Ureter (tissue), 1 donor: ENCODE measurements at regions not wholly inside any gene's neighbourhood (a gene's known extent, or its start where the extent isn't known, plus 50 kb on each side); places are given as distances from the start of the nearest gene placed in this dataset.
"Not testable (repeated sequence)": the region's sequence is repeated elsewhere in the genome, so short reads cannot be mapped to it uniquely, and the experiment has no call there.

Source experiments
- DNase-seq: peaks from one replicate; pipeline ENCODE4 v3.0.0-alpha.2; 2020; ENCODE audit warnings: low spot score
- donor health status: DM: yes; HTN: yes; CAD: no.

DNA sequence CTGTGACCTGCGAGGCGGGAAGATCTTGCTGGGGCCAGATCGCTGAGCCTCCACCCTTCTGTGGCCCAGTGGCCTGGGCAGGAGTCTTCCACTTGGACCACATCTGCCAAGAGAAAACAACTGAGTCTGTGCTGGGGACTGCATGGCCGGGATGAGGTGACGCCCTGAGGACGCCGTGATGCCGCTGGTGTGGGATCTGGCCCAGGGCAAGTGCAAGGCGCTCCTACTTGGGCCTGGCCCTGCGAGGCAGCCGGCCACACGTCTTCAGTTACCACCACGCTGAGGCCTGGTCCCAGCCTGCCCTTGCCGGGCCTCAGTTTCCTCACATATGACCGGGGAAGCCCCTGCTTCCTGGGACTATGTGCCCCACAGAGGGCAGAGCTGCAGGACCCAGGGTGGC, 133.4 kb downstream of the SLC25A46 start:
- DNase-seq, result no peak

DNA sequence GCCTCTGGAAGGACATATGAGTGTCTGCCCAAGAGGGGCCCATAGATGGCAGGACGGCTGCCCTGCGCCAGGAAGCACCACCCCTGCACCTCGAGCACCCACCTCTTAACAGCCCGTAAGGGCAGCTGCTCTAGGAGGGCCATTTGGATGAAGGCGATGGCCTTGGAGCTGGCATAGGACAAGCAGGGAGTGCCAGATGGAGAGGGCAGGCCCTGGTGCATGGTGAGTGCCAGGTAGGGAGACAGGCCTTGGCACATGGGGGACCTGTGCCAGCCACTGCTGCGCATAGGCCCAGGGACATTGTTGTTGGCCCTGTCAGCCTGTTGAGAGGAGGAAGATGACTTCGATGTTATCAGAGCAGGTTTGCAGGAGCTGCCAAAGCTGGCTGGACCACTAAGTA, 134.2 kb downstream of the SLC25A46 start:
- DNase-seq, result no peak

DNA sequence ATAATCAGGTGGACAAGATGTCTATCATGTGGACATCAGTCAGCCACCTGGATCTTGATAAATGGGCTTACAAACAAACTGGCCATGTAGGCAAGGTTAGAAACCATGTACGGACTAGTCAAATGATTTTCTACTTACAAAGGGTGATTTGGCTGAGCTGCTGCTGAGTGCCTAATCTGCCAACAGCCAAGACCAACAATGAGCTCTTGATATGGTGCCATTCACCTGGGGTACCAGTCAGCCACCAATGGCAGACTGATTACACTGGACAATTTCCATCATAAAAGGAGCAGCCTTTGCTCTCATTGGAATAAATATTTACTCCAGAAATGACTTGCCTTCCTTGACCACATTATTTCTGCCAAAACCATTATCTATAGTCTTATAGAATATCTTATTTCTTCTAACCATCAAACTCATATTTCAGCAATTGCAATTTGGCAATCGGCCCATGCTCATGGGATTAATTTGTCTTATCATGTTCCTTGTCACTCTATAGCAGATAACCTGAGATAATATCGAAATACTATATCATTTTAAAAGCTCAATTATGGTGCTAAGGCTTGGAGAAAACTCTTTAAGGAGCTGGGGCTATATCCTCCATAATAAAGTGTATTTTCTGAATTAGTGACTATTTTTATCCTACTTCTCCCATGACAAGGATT, 135.1 kb downstream of the SLC25A46 start:
- no peak for DNase-seq

DNA sequence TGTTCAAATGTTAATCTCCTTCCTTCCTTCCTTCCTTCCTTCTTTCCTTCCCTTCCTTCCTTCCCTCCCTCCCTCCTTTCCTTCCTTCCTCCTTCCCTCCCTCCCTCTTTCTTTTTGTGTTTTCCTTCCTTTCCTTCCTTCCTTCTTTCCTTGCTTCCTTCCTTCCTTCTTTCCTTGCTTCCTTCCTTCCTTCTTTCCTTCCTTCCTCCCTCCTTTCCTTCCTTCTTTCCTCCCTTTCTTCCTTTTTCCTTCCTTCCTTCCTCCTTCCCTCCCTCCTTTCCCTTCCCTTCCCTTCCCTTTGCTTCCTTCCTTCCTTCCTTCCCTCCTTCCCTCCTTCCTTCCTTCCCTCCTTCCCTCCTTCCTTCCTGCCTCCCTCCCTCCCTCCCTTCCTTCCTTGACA, 136.3 kb downstream of the SLC25A46 start:
- DNase-seq, result not testable (repeated sequence)

DNA sequence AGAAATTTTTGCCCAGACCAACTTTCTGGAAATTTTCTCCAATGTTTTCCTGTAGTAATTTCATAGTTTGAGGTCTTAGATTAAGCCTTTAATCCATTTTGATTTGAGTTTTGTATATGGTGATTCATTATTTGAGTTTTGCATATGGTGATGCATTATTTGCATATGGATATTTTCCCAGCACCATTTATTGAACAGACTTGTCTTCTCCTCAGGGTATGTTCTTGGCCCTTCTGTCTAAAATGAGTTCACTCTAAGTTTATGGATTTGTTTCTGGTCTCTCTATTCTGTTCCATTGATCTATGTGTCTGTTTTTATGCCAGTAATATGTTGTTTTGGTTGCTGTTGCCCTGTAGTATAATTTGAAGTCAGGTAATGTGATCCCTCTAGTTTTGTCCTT, 139.3 kb downstream of the SLC25A46 start:
- DNase-seq, result no peak

DNA sequence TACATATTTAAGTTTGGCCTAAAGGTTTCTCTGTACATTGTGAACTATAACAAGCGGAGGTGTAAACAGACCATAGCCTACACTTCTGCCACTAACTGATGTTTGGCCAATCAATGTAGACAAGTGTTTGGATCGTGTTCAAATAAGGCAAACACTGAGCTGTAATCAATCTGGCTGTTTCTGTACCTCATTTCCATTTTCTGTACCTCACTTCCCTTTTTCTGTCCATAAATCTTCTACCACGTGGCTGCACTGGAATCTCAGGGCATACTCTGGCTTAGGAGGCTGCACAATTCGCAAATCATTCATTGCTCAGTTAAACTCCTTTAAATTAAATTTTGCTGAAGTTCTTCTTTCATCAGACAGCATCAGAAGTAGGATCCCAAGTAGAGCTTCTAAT, 140.9 kb downstream of the SLC25A46 start:
- DNase-seq, result no peak

DNA sequence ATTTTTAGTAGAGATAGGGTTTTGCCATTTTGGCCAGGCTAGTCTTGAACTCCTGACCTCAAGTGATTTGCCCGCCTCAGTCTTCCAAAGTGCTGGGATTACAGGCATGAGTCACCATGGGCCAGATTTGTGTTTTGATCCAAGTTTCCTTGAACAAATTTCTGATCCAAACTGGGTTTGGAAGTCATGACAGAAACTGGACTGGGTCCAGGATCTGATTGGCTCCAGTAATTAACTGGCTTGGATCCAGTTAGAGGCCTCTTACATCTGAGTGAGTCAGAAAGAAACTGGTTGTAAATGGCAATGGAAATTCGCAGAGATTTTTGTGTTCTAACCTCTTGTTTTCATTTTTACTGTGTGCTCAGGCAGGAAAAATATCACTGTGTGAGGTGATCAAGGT, 141.6 kb downstream of the SLC25A46 start:
- DNase-seq, result peak; percentile 64

DNA sequence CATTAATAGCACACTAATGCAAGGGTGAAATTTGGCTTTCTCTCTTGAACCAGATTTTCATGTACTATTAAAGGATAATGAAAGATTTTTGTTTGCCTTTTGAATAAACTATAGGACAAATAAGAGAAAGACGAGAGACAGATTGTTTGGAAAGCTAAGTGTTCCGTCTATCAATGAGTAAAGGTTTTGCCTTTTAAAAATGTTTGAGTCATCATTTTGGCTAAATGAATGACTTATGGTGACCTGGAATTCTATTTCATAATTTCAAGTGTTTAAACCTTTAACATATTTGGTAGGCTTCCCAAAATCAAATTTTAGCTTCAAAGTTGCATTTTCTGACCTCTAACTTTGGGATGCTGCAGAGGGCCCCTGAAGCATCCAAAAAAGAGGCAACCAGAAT, 145.2 kb downstream of the SLC25A46 start:
- DNase-seq, result no peak

DNA sequence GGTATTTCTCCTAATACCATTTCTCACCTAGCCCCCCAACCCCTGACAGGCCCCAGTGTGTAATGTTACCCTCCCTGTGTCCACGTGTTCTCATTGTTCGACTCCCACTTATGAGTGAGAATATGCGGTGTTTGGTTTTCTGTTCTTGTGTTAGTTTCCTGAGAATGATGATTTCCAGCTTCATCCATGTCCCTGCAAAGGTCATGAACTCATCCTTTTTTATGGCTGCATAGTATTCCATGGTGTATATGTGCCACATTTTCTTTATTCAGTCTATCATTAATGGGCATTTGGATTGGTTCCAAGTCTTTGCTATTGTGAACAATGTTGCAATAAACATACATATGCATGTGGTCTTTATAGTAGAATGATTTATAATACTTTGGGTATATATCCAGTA, 148.4 kb downstream of the SLC25A46 start:
- not testable (repeated sequence) for DNase-seq

DNA sequence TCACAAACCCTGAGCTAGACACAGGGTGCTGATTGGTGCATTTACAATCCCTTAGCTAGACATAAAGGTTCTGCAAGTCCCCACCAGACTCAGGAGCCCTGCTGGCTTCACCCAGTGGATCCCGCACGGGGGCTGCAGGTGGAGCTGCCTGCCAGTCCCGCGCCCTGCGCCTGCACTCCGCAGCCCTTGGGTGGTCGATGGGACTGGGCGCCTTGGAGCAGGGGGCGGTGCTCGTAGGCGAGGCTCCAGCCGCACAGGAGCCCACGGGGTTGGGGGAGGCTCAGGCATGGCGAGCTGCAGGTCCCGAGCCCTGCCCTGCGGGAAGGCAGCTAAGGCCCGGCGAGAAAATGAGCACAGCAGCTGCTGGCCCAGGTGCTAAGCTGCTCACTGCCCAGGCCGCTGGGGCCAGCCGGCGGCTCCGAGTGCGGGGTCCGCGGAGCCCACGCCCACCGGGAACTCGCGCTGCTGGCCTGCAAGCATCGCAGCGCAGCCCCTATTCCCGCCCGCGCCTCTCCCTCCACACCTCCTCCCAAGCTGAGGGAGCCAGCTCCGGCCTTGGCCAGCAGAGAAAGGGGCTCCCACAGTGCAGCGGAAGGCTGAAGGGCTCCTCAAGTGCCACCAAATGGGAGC, 155.2 kb downstream of the SLC25A46 start:
- DNase-seq, result not testable (repeated sequence)

DNA sequence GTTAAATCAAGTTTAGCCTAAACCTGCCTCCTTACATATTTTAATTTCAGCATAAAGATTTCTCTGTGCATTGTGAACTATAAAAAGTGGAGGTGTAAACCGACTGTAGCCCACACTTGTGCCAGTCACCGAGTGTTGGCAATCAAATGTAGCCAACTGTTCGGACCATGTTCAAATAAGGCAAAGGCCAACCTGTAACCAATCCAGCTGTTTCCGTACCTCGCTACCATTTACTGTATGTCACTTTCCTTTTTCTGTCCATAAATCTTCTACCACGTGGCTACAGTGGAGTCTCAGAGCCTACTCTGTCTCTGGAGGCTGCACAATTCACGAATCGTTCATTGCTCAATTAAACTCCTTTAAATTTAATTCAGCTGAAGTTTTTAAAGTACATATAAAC, 156.0 kb downstream of the SLC25A46 start:
- no peak for DNase-seq

DNA sequence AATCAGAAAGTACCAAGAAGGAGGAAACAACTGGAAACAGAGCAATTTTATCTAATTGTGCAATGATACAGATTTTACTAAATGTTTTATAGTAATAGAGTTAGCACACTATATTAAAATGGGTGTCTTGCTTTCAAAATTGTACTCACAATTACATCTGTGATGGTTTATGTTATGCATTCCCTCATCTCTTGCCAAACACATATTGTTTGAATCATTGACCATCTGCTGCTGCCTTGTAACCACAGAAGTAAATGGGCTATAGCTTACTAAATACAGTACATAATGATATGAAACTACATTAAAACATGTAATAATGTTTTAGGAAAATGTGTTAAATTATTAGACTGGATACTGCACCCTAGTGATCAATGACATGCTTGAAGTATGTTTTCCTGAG, 158.1 kb downstream of the SLC25A46 start:
- DNase-seq, result no peak

DNA sequence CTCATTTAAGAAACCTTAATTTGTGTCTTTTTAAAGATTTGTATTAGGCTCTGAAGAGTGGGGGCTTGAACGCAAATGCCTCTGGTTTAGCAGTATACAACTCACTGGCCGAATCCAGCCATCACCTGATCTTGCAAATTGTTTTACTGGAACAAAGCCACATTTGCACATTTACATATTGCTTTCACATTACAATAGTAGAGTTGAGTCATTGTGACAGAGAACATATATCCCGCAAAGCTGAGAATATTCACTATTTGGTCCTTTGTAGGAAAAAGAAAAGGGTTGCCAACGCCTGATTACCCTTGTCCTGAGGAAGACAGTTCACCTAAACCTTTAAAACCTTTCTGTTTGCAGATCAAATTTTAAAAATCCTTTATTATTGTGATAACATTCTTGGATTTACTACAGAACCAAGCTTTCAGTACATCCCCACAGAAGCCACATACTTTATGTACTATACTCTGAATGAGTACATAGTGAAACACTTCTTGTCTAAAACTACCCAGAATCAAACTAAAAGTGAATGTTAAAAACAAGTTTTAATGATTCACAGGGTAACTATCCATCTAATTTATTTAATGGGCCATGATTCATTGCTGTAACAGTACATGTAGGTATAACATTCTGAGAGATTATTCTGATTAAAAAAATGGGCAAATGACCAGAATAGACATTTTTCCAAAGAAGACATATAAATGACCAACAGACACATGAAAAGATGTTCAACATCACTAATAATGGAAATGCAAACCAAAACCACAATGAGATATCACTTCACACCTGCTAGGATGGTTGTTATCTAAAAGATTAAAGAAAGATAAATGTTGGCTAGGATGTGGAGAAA, 161.0 kb downstream of the SLC25A46 start:
- no peak for DNase-seq

DNA sequence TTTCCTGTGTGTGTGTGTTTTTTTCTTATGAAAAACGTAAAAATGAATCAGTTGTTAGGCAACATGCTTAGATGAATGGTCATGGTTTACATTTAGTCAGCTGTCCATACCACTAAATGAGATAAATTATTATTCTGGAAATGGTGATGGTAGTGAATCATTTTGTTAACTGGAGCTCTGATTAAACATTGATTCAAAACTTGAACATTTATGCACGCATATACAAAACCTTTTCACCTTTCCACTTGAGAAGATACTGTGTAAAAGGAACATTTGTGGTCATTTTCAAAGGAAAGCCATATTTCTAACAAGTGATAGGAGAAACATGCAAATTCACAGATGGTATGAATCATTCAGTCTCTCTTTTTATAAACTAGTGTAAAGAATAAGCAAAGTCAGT, 162.0 kb downstream of the SLC25A46 start:
- DNase-seq, result no peak

DNA sequence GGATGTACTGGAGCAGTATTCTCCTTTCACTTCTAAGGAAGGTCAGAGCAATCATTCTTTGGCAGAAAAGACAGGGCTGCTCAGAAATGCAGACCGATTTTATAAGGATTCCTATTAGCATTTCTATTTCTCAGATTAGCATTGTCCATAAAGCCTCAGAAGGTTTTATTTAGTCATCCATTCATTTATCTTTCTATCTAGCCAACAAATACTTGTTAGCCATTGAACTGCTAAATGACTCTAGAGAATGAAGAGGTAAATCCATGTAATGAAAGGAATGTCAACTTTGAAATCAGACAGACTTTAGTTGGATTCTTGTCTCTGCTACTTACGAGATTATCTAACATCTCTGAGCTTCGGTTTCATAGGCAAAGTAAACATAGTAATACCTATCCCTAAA, 165.2 kb downstream of the SLC25A46 start:
- no peak for DNase-seq

DNA sequence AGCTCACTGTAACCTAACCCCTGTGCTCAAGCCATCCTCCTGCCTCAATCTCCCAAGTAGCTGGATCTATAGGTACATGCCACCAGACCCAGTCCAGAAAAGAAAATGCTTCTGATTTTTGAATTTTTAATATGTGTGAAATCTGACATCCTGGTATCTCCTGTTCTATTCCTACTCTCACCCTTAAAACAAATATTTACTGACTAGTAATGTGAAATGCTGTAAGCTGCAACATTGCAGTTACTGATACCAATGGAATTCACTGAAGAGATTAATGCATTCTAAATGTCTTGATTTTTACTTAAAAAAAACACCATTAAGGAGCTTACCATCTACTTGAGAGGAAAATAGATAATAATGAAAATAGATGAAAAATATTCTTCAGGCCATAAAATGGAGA, 162.7 kb upstream of the TSLP start:
- no peak for DNase-seq

DNA sequence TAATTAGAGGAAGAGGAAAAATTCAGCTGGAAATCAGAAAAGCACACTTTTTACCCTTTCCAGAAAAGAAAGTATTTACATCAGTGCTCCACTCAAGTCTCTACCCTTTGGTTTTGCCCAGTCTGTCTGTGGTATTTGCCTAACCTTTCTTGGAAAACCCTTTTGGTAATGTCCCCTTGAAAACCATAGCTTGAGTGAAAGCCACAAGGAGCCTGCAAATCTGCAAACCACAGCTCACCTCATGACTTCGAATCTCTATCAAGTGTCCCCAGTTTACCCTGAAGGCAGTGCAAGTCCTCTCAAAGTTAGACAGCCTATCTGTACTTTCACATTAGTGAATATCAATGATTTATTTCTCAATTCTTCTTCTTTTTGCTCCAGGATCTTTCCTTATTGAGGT, 162.1 kb upstream of the TSLP start:
- no peak for DNase-seq

DNA sequence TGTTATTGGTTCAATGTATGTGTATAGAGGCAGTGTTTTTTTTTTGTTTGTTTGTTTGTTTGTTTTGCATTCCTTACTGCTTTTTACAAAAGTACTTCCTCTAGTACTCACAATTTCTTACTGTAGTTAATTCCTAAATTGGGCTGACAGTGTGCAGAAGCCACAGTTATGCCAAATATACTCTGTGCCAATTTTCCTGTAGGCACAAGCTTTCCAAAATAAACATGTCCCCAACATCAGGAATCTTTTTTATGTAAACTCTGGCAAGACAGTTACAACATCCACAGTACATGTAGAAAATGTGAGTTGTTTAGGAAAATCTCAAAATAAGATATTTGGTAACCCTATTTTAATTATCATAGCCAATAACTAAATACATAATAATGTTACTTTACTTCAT, 161.6 kb upstream of the TSLP start:
- no peak for DNase-seq

DNA sequence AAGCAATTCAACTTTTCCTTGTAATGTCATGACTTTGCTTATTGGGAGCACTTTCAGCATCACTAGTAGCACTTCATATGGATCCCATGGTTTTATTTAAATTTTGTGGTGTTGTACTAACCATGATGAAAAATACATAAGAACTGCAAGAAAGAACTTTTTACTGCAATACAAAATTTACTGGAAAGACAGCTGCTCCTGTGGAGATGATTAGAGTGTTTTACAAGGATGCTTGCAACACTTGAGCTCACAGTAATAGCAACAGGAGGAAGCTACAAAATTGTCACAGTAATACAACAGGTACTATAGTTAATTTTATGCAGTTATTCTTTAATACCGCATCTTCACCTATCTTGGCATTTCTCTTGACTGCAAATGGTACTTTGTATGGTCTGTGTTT, 158.3 kb upstream of the TSLP start:
- DNase-seq, result no peak

DNA sequence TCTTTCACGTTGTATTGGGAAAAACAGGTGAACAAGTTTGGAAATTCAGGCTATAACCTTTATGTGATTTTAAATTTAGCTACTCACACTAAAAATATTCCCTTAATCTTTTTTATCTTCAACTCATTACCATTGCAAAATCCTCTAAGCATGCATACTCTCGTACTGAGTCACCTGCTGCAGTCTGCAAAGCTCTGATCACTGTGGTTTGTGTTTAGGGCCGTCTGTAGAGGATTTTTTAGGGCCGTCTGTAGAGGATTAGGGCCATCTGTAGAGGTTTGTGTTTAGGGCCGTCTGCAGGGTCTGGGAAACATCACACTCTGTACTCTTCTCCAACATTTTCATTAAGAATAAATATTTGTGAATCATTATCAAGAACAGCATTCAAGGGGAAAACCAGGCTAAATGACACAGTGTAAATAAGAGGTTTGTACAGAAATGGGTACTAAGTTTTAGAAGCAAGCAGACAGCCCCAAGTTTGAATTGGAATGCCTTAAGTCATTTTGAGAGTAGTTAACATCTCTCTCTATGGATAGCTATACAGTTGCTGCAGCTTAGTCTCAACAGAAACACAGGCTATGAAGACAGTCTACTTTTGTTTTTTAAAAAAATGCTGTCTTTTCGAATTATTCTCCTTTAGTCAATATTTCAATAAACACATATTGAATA, 155.0 kb upstream of the TSLP start:
- DNase-seq, result no peak

DNA sequence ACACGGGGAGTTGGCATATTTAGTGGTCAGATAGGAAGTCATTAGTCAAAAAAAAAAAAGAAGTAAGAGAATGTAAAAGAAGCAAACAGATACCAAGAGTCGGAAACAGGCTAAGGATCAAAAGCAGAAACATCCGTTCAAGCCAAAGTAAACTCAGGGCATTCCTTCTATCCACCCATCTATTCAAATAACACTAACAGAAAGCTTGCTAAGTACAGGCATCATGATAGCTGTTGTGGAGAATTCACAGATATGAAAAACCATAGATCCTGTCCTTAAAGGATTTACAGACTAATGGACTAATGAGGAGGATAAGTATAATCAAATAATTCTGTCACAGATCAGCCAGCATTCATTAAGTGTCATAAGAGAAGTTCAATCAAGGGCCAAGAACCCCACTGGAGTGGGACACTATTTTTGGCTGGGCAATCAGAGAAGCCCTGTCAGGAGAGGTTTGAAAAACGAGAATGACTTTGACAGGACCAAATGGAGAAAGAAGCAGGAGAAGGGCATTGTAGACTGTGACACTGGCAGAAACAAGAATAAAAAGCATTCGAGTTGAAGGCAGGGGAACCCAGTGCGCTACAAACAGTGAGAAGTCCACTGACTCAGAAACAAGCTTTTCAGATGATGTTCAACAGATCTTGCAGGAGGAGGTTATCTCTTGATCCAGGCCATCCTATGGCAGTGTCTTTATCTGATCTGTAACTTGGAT, 154.2 kb upstream of the TSLP start:
- DNase-seq, result no peak

DNA sequence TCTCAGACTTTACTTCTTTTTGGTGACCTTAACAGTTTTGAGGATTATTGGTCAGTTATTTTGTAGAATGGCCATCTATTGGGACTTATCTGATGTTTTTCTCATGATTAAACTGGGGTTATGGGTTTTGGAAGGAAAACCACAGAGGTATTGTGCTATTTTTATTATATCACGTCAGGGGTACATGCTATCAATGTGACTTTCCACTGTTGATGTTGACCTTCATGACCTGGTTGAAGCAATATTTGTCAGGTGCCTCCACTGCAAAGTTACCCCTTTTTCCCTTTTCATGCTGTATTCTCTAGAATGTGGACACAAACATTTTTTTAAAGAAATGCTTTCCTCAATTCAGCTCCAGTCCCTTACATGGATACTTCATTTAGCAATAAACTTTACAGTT, 152.8 kb upstream of the TSLP start:
- DNase-seq, result no peak
